Esophagus squamous epithelium (tissue), 5 donors: ENCODE measurements at regions not wholly inside any gene's neighbourhood (a gene's known extent, or its start where the extent isn't known, plus 50 kb on each side); places are given as distances from the start of the nearest gene placed in this dataset.

ENCODE experiments used
- DNase-seq: peaks from one replicate; lab custom pipeline; 2025; lab: John Stamatoyannopoulos, UW
- H3K27ac ChIP-seq, 4 donors: fragments of 200-600 bp; sonication (generic); one replicate each; pipeline ENCODE4 v1.5.1; 2016 to 2019; ENCODE audit warnings: mild to moderate bottlenecking in 1 of 4
- H3K27me3 ChIP-seq, 4 donors: fragments of 200-600 bp; sonication (generic); 1 replicate in 3 of 4; 2 replicates in 1 of 4; pipeline versions ENCODE4 v1.5.1 to v1.6.0; 2017 to 2021; ENCODE audit warnings: antibody characterized with exemption in 1 of 4
- H3K36me3 ChIP-seq, 3 donors: fragments of 200-600 bp; sonication (generic); one replicate each; pipeline ENCODE4 v1.5.1; 2016 to 2019
- H3K4me1 ChIP-seq, 3 donors: fragments of 200-600 bp; sonication (generic); one replicate each; pipeline ENCODE4 v1.5.1; 2017 to 2019
- H3K4me3 ChIP-seq, 4 donors: fragments of 200-600 bp; sonication (generic); 1 replicate in 3 of 4; 2 replicates in 1 of 4; pipeline ENCODE4 v1.5.1; 2016 to 2019; ENCODE audit warnings: mild to moderate bottlenecking in 2 of 4, moderate library complexity in 1 of 4
- H3K9me3 ChIP-seq, 3 donors: fragments of 200-600 bp; sonication (generic); one replicate each; pipeline ENCODE4 v1.5.1; 2016 to 2019
- POLR2A ChIP-seq, 4 donors: fragments of 450-650 bp; IDR thresholded peaks; one replicate each; pipeline ENCODE4 v1.6.1; 2017; ENCODE audit warnings: antibody characterized with exemption in 4 of 4, mild to moderate bottlenecking in 4 of 4, moderate library complexity in 3 of 4
- WGBS, 2 donors: methylation state at CpG; one replicate each; pipeline ENCODE4 v1.1.5; 2018; 5-methylcytosine and 5-hydroxymethylcytosine counted together
- intact Hi-C: fragments of 100-400 bp; cut with DNase I; formaldehyde crosslinking; loops from one replicate; pipeline ENCODE4 v1.15.0; 2022
- TF ChIP-seq, protein P1 (sequence below), 6 experiments: fragments of 450-650 bp in 4 of 6; fragments of 200-600 bp in 2 of 6; sonication (generic) in 2 of 6; IDR thresholded peaks; one replicate each; pipeline ENCODE4 v1.5.1; 2016 to 2019; ENCODE audit warnings: antibody characterized with exemption in 6 of 6, mild to moderate bottlenecking in 4 of 6, moderate library complexity in 4 of 6
- donor health status: DM: yes; HTN: yes; CAD: no.

- intact Hi-C loops = no loop called here
- TF ChIP-seq, protein P1, sequence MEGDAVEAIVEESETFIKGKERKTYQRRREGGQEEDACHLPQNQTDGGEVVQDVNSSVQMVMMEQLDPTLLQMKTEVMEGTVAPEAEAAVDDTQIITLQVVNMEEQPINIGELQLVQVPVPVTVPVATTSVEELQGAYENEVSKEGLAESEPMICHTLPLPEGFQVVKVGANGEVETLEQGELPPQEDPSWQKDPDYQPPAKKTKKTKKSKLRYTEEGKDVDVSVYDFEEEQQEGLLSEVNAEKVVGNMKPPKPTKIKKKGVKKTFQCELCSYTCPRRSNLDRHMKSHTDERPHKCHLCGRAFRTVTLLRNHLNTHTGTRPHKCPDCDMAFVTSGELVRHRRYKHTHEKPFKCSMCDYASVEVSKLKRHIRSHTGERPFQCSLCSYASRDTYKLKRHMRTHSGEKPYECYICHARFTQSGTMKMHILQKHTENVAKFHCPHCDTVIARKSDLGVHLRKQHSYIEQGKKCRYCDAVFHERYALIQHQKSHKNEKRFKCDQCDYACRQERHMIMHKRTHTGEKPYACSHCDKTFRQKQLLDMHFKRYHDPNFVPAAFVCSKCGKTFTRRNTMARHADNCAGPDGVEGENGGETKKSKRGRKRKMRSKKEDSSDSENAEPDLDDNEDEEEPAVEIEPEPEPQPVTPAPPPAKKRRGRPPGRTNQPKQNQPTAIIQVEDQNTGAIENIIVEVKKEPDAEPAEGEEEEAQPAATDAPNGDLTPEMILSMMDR (IDR thresholded peaks at IDR 0.05) = no peak
- no peak for TF ChIP-seq POLR2A (IDR thresholded peaks at IDR 0.05)
- Histone ChIP-seq H3K27ac (no peak overlapping the region), H3K4me1 (no peaks in the 10 kb centered on the region), H3K9me3 (peaks cover 0 to 9% (median 9%) of the 10 kb centered on the region in 3 donors), H3K27me3 (no peaks in the 10 kb centered on the region), H3K4me3 (no peak overlapping the region), H3K36me3 (no peaks in the 10 kb centered on the region)
- 71 to 87% methylated on average over 2 of the region's 2 CpGs for WGBS, 2 donors
- DNase-seq = no peak
Observed at GRCh38 chr10:45495438-45496152, 121.6 kb downstream of the ALOX5 start.
